Stomach (tissue), 8 donors: ENCODE measurements at regions not wholly inside any gene's neighbourhood (a gene's known extent, or its start where the extent isn't known, plus 50 kb on each side); places are given as distances from the start of the nearest gene placed in this dataset.

ENCODE experiments used
- DNase-seq, 2 donors: peaks; one replicate each; pipeline versions ENCODE4 v3.0.0 to v3.0.0-alpha.2; 2013 to 2019
- H3K27ac ChIP-seq, 5 donors: fragments of 200-600 bp in 4 of 5; sonication (generic) in 4 of 5; one replicate each; pipeline ENCODE4 v1.5.1; 2013 to 2019; ENCODE audit warnings: mild to moderate bottlenecking in 1 of 5, moderate library complexity in 1 of 5
- H3K27me3 ChIP-seq, 3 donors: fragments of 200-600 bp; sonication (generic); one replicate each; pipeline ENCODE4 v1.5.1; 2017 to 2019; ENCODE audit warnings: mixed run types in 1 of 3
- H3K36me3 ChIP-seq, 4 donors: fragments of 200-600 bp; sonication (generic); 1 replicate in 3 of 4; 2 replicates in 1 of 4; pipeline ENCODE4 v1.5.1; 2016 to 2019
- H3K4me1 ChIP-seq, 4 donors: fragments of 200-600 bp; sonication (generic); one replicate each; pipeline ENCODE4 v1.5.1; 2016 to 2019
- H3K4me3 ChIP-seq, 4 donors: fragments of 200-600 bp; sonication (generic) in 3 of 4; one replicate each; pipeline ENCODE4 v1.5.1; 2016 to 2019; ENCODE audit warnings: mild to moderate bottlenecking in 1 of 4
- H3K9me3 ChIP-seq, 4 donors: fragments of 200-600 bp; sonication (generic); one replicate each; pipeline ENCODE4 v1.5.1; 2016 to 2019
- CTCF ChIP-seq, 7 experiments: fragments of 450-650 bp in 4 of 7; fragments of 200-600 bp in 3 of 7; sonication (generic) in 3 of 7; IDR thresholded peaks; one replicate each; pipeline ENCODE4 v1.5.1; 2016 to 2019; ENCODE audit warnings: antibody characterized with exemption in 7 of 7, control low read depth in 2 of 7, mild to moderate bottlenecking in 1 of 7
- EP300 ChIP-seq: sonication (generic); formaldehyde crosslinking; IDR thresholded peaks from one replicate; pipeline ENCODE4 v1.6.1; 2017; ENCODE audit warnings: antibody characterized with exemption
- POLR2A ChIP-seq, 4 donors: fragments of 450-650 bp; IDR thresholded peaks; one replicate each; pipeline ENCODE4 v1.6.1; 2016; ENCODE audit warnings: antibody characterized with exemption in 4 of 4, control low read depth in 2 of 4, mild to moderate bottlenecking in 1 of 4, moderate library complexity in 1 of 4
- POLR2AphosphoS5 ChIP-seq, 3 donors: sonication (generic); formaldehyde crosslinking; IDR thresholded peaks; one replicate each; pipeline ENCODE4 v1.6.1; 2016; ENCODE audit warnings: antibody characterized with exemption in 3 of 3
- WGBS, 5 donors: extraction: QIAGEN DNeasy Blood & Tissue Kit in 3 of 5; methylation state at CpG; one replicate each; pipeline versions ENCODE4 v1.1.5 to v1.1.7; 2013 to 2018; 5-methylcytosine and 5-hydroxymethylcytosine counted together
- intact Hi-C: fragments of 100-400 bp; cut with DNase I; formaldehyde crosslinking; loops from one replicate; pipeline ENCODE4 v1.15.1; 2023; ENCODE audit warnings: low total_unique reads
- donor health status: healthy with polysubstance abuse.
- donor health status: Bipolar disorder and iron deficiency.
- donor health status: healthy.

- TF ChIP-seq EP300 = no peak
- no peak for TF ChIP-seq POLR2A (IDR thresholded peaks at IDR 0.05)
- TF ChIP-seq CTCF (IDR thresholded peaks at IDR 0.05) = no peak
- TF ChIP-seq POLR2AphosphoS5 (IDR thresholded peaks at IDR 0.05) = no peak
- Histone ChIP-seq H3K9me3 (no peaks in the 10 kb centered on the region), H3K27me3 (no peaks in the 10 kb centered on the region), H3K27ac (no peak overlapping the region), H3K4me3 (no peak overlapping the region), H3K36me3 (no peaks in the 10 kb centered on the region), H3K4me1 (no peaks in the 10 kb centered on the region)
- DNase-seq = no peak
- intact Hi-C loops = no loop called here
These were observed 1274.0 kb downstream of the AMY1C start for GRCh38 chr1:105023719-105024118.

- H3K27ac ChIP-seq = no peak overlapping the region
- no peak for TF ChIP-seq POLR2AphosphoS5 (IDR thresholded peaks at IDR 0.05)
- no peak for TF ChIP-seq CTCF (IDR thresholded peaks at IDR 0.05)
- TF ChIP-seq EP300 = no peak
- TF ChIP-seq POLR2A (IDR thresholded peaks at IDR 0.05) = no peak
- DNase-seq = no peak
- H3K4me1 ChIP-seq = no peaks in the 10 kb centered on the region
- H3K9me3 ChIP-seq = no peaks in the 10 kb centered on the region
- H3K36me3 ChIP-seq = no peaks in the 10 kb centered on the region
- intact Hi-C loops = no loop called here
- H3K27me3 ChIP-seq = no peaks in the 10 kb centered on the region
- H3K4me3 ChIP-seq = no peak overlapping the region
- 79 to 83% (median 82%) methylated on average over 3 of the region's 3 CpGs for WGBS, 5 donors
These were observed 1278.3 kb downstream of the AMY1C start for GRCh38 chr1:105027838-105028471.

- peaks cover 0 to 12% (median 0%) of the 10 kb centered on the region in 4 donors for H3K9me3 ChIP-seq
- DNase-seq = no peak
- no peak overlapping the region for H3K27ac ChIP-seq
- no peak for TF ChIP-seq CTCF (IDR thresholded peaks at IDR 0.05)
- no peak for TF ChIP-seq EP300
- TF ChIP-seq POLR2AphosphoS5 (IDR thresholded peaks at IDR 0.05) = no peak
- no peak for TF ChIP-seq POLR2A (IDR thresholded peaks at IDR 0.05)
- 73 to 89% (median 87%) methylated on average over 1 to 3 of the region's 3 CpGs for whole genome bisulfite sequencing, 5 donors
- H3K4me1 ChIP-seq = no peaks in the 10 kb centered on the region
- H3K36me3 ChIP-seq = no peaks in the 10 kb centered on the region
- intact Hi-C loops = no loop called here
- H3K4me3 ChIP-seq = no peak overlapping the region
- H3K27me3 ChIP-seq = no peaks in the 10 kb centered on the region
These were observed 1322.7 kb downstream of the AMY1C start for GRCh38 chr1:105072446-105072845.

- Histone ChIP-seq H3K27ac (no peak overlapping the region), H3K4me1 (no peaks in the 10 kb centered on the region), H3K36me3 (no peaks in the 10 kb centered on the region), H3K4me3 (no peak overlapping the region), H3K9me3 (peaks cover 0 to 12% (median 0%) of the 10 kb centered on the region in 4 donors), H3K27me3 (no peaks in the 10 kb centered on the region)
- TF ChIP-seq POLR2AphosphoS5 (IDR thresholded peaks at IDR 0.05) (no peak), CTCF (IDR thresholded peaks at IDR 0.05) (no peak), EP300 (no peak), POLR2A (IDR thresholded peaks at IDR 0.05) (no peak)
- no peak for DNase-seq
- intact Hi-C loops = no loop called here
- WGBS, 5 donors = 76 to 79% (median 76%) methylated on average over 3 of the region's 3 CpGs
These were observed 1323.2 kb downstream of the AMY1C start for GRCh38 chr1:105072850-105073249.
